ENCODE measurements at regions not wholly inside any gene's neighbourhood (a gene's known extent, or its start where the extent isn't known, plus 50 kb on each side); places are given as distances from the start of the nearest gene placed in this dataset.

DNA sequence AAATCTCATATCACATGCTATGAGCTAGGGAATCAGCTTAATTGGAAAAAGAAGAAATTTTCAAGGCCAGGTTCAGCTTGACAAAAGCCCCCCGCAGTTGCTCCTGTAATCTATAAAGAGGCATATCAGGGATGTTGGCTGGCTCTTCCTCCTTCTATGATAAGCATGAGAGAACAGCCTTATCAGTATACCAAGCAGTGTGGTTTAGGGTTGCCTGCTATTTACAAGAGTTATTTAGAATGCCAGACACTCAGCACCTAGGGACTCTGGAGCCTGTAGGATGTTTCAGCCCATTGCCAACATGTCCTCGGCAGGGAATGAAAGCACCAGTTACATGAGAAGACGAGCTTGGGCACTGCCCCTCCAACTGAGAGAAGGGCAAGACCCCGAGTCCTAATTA is 89.5 kb upstream of the TMPO start:
- no peak for TF ChIP-seq CTCF (IDR thresholded peaks at IDR 0.05)

DNA sequence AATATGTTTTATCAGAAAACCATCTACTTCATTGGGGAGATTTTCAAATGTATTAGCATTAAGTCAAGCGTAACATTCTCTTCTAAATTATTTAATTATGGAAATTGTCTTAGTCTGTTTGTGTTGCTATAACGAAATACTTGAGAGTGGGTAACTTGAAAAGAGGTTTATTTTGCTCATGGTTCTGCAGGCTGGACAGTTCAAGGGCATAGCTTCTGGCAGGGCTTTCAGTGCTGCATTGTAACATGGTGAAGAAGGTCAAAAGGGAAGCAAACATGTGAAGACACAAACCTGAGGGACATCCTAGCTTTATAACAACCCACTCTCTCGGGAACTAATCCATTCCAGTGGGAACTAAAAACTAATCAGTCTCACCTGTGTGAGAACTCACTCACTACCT is 84.3 kb upstream of the TMPO start:
- Histone ChIP-seq H3K4me3 (no peak overlapping the region), H3K27ac (no peak overlapping the region), H3K27me3 (no peaks in the 10 kb centered on the region), H3K36me3 (no peaks in the 10 kb centered on the region), H3K9me3 (no peaks in the 10 kb centered on the region), H3K4me1 (no peaks in the 10 kb centered on the region)
- no peak for DNase-seq (ENCODE audit: low spot score)
- TF ChIP-seq CTCF (IDR thresholded peaks at IDR 0.05), result no peak

More for the DNA sequence above, 89.5 kb upstream of the TMPO start:
- Histone ChIP-seq H3K4me3 (no peak overlapping the region), H3K36me3 (no peaks in the 10 kb centered on the region), H3K27ac (peak overlapping the region in 1 of 2 donors; percentile 38), H3K4me1 (peaks cover 0 to 3% of the 10 kb centered on the region in 2 donors), H3K9me3 (no peaks in the 10 kb centered on the region), H3K27me3 (no peaks in the 10 kb centered on the region)
- no peak for DNase-seq (ENCODE audit: low spot score)

DNA sequence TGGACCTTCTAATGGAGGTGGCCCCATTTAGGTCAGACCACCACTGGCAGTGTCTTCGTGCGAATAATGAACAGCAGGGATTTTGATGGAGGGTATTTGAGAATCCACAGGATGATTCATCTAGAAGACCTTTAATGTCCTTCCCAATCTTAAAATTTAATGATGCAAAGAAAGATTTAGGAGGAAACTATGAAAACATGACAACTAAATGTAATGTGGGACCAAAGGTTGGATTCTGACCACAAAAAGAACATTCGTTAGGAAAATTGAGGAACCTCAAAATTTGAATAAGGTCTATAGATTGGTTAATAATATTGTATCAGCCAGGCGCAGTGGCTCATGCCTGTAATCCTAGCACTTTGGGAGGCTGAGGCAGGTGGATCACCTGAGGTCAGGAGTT is 78.2 kb upstream of the TMPO start:
- Histone ChIP-seq H3K4me1 (peaks cover 0 to 21% of the 10 kb centered on the region in 2 donors), H3K27me3 (no peaks in the 10 kb centered on the region), H3K27ac (no peak overlapping the region), H3K9me3 (no peaks in the 10 kb centered on the region), H3K36me3 (no peaks in the 10 kb centered on the region), H3K4me3 (no peak overlapping the region)
- no peak for DNase-seq (ENCODE audit: low spot score)
- TF ChIP-seq CTCF (IDR thresholded peaks at IDR 0.05), result no peak

GRCh38 chr12:98437806-98438595 is 77.4 kb upstream of the TMPO start:
- Histone ChIP-seq H3K27ac (no peak overlapping the region), H3K4me3 (no peak overlapping the region), H3K9me3 (no peaks in the 10 kb centered on the region), H3K4me1 (peaks cover 0 to 21% of the 10 kb centered on the region in 2 donors), H3K36me3 (no peaks in the 10 kb centered on the region), H3K27me3 (no peaks in the 10 kb centered on the region)
- no peak for TF ChIP-seq CTCF (IDR thresholded peaks at IDR 0.05)
- DNase-seq (ENCODE audit: low spot score), result no peak

DNA sequence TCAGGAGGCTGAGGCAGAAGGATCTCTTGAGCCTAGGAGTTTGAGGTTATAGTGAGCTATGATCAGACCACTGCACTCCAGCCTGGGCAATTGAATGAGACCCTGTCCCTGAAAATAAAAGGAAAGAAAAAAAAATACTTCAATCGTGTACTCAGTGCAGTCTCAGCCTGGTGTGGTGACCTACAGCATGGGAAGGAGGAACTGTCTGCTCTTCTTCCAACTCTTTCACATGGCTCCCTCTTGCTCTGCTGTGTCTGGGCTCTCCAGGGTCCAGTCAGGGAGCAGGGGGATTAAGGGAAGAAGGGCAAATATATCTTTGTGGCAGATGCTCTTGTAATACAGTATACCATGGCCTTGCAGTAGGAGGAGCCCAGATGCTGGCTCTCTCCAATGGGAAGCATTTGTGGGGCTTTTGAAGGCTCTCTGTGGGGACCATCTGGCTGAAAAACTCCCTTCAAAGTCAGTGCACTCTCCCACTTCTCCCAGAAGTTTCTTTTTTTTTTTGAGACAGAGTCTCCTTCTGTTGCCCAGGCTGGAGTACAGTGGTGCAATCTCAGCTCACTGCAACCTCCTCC is 76.6 kb upstream of the TMPO start:
- no peaks in the 10 kb centered on the region for H3K27me3 ChIP-seq
- no peaks in the 10 kb centered on the region for H3K9me3 ChIP-seq
- peaks cover 0 to 21% of the 10 kb centered on the region in 2 donors for H3K4me1 ChIP-seq
- no peak for DNase-seq (ENCODE audit: low spot score)
- no peak overlapping the region for H3K4me3 ChIP-seq
- H3K27ac ChIP-seq, result peak overlapping the region; percentile 68 to 74
- H3K36me3 ChIP-seq, result no peaks in the 10 kb centered on the region
- TF ChIP-seq CTCF (IDR thresholded peaks at IDR 0.05), result no peak

Measured in right atrium auricular region (tissue), 2 donors.